Calu3 (cell line): ENCODE measurements at regions not wholly inside any gene's neighbourhood (a gene's known extent, or its start where the extent isn't known, plus 50 kb on each side); places are given as distances from the start of the nearest gene placed in this dataset.

Experiments used
- BruUV-seq: library from RNA; stranded (reverse); fragments of 400-500 nt; replicated peaks from 2 replicates; lab custom pipeline; 2021; lab: Mats Ljungman, UMichigan
- CTCF ChIA-PET: fragments of 300-600 bp; sonication (Branson Sonifier 250); formaldehyde crosslinking; loops from one replicate; lab custom pipeline; 2022; ENCODE audit warnings: antibody characterized with exemption; lab: Charles Lee
- DNase-seq: peaks from one replicate; pipeline ENCODE4 v3.0.0; 2022
- H3K27ac Mint-ChIP-seq: one replicate; pipeline ENCODE4 v1.8.0; 2022; ENCODE audit warnings: mixed read lengths; ENCODE audit not compliant: unreplicated experiment
- H3K27me3 Mint-ChIP-seq: one replicate; pipeline ENCODE4 v1.8.0; 2022; ENCODE audit warnings: mixed read lengths; ENCODE audit not compliant: unreplicated experiment
- H3K36me3 Mint-ChIP-seq: one replicate; pipeline ENCODE4 v1.8.0; 2022; ENCODE audit warnings: mild to moderate bottlenecking, moderate library complexity, mixed read lengths; ENCODE audit not compliant: insufficient read depth, unreplicated experiment
- H3K4me1 Mint-ChIP-seq: one replicate; pipeline ENCODE4 v1.8.0; 2022; ENCODE audit warnings: mild to moderate bottlenecking, low read depth, mixed read lengths; ENCODE audit not compliant: unreplicated experiment
- H3K4me3 Mint-ChIP-seq: one replicate; pipeline ENCODE4 v1.8.0; 2022; ENCODE audit warnings: mild to moderate bottlenecking, low read depth, moderate library complexity, mixed read lengths; ENCODE audit not compliant: unreplicated experiment
- H3K9me3 Mint-ChIP-seq: one replicate; pipeline ENCODE4 v1.8.0; 2022; ENCODE audit warnings: low read depth, mixed read lengths; ENCODE audit not compliant: unreplicated experiment
- intact Hi-C: fragments of 100-400 bp; cut with micrococcal nuclease; formaldehyde crosslinking; loops from one replicate; pipeline ENCODE4 v1.10.0; 2022; ENCODE audit not compliant: unreplicated experiment
- TF ChIP-seq, protein P1 (sequence below): fragments of 200-600 bp; IDR thresholded peaks from one replicate; pipeline ENCODE4 v1.8.0; 2022; ENCODE audit warnings: antibody characterized with exemption; ENCODE audit not compliant: unreplicated experiment

DNA sequence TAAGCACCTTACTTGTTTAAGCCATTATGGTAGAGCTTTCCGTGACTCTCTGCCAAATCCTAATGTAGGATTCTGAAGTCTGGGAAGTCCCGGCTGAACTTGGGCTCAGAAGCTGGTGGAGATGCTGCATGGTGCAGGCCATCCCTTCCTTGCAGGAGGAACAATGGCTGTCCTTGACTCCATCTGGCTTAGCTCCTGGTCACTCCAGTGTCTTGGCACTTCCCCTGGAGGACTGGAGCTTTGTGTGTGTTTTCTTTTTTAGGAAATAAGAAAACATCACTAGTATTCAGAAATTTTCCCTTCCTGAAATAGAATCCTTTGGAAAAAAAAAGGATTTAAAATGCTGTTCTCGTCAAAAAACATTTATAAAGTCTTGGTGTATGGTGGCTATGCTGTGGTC lies 209.3 kb upstream of the ROPN1 start:
- H3K4me3 Mint-ChIP-seq, result no peak overlapping the region
- DNase-seq, result no peak
- H3K4me1 Mint-ChIP-seq, result no peaks in the 10 kb centered on the region
- no peak overlapping the region for H3K27ac Mint-ChIP-seq
- no TSS peak for BruUV-seq
- intact Hi-C loops, result no loop called here
- no peaks in the 10 kb centered on the region for H3K36me3 Mint-ChIP-seq
- peaks cover 89% of the 10 kb centered on the region for H3K27me3 Mint-ChIP-seq
- CTCF ChIA-PET, result no interaction called here
- no peaks in the 10 kb centered on the region for H3K9me3 Mint-ChIP-seq
- TF ChIP-seq, protein P1, sequence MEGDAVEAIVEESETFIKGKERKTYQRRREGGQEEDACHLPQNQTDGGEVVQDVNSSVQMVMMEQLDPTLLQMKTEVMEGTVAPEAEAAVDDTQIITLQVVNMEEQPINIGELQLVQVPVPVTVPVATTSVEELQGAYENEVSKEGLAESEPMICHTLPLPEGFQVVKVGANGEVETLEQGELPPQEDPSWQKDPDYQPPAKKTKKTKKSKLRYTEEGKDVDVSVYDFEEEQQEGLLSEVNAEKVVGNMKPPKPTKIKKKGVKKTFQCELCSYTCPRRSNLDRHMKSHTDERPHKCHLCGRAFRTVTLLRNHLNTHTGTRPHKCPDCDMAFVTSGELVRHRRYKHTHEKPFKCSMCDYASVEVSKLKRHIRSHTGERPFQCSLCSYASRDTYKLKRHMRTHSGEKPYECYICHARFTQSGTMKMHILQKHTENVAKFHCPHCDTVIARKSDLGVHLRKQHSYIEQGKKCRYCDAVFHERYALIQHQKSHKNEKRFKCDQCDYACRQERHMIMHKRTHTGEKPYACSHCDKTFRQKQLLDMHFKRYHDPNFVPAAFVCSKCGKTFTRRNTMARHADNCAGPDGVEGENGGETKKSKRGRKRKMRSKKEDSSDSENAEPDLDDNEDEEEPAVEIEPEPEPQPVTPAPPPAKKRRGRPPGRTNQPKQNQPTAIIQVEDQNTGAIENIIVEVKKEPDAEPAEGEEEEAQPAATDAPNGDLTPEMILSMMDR, result no peak

DNA sequence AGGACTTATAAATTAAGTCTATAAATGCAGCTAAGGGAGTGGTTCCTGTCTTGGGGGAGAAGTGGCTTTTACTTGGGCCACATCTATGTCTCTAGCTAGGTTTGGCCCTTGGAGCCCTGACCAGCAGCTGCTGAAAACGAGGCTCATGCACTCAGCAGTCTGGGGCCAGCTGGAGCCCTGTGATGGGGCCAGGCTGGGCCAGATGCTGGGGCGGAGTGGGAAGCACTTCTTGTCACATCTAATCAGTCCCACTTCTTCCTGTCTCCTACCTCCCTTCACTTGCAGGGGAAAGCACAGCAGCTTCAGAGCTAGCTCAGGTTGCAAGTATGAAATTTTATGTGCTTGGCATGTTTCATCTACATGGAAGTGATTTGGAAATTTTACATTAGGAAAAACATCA lies 209.9 kb upstream of the ROPN1 start:
- no peak overlapping the region for H3K4me3 Mint-ChIP-seq
- intact Hi-C loops, result no loop called here
- H3K4me1 Mint-ChIP-seq, result no peaks in the 10 kb centered on the region
- H3K36me3 Mint-ChIP-seq, result no peaks in the 10 kb centered on the region
- no TSS peak for BruUV-seq
- DNase-seq, result no peak
- no peaks in the 10 kb centered on the region for H3K9me3 Mint-ChIP-seq
- TF ChIP-seq, protein P1, result no peak
- H3K27ac Mint-ChIP-seq, result no peak overlapping the region
- CTCF ChIA-PET, result no interaction called here
- peaks cover 92% of the 10 kb centered on the region for H3K27me3 Mint-ChIP-seq

DNA sequence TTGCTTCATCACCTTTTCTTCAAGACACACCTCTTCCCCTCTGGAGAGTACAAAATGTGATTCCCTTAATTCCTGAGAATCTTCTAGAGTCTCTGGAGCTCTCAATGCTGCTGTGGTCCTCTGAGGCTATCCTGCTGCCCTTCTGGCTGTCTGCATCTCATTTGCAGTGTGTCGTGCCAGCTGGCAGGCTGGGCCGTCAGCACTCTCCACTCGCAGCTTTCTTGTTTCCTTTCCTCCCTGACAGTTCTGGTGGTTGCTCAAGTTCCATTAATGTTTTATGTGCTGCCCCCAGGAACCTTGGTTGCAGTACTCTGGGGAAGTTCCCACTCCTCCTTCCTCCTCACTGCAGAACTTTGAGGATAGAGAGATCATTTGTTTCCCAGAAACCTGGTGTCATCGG lies 210.8 kb upstream of the ROPN1 start:
- Mint-ChIP-seq H3K36me3 (no peaks in the 10 kb centered on the region), H3K4me1 (no peaks in the 10 kb centered on the region), H3K27ac (no peak overlapping the region), H3K4me3 (no peak overlapping the region), H3K9me3 (no peaks in the 10 kb centered on the region), H3K27me3 (peaks cover 92% of the 10 kb centered on the region)
- BruUV-seq, result no TSS peak
- DNase-seq, result no peak
- TF ChIP-seq, protein P1, result no peak
- CTCF ChIA-PET, result interaction anchor here (0.6 kb wide), 1 partner anchor 517 kb away, joined by 5 read pairs; no protein-coding TSS in a partner anchor
- intact Hi-C loops, result no loop called here

DNA sequence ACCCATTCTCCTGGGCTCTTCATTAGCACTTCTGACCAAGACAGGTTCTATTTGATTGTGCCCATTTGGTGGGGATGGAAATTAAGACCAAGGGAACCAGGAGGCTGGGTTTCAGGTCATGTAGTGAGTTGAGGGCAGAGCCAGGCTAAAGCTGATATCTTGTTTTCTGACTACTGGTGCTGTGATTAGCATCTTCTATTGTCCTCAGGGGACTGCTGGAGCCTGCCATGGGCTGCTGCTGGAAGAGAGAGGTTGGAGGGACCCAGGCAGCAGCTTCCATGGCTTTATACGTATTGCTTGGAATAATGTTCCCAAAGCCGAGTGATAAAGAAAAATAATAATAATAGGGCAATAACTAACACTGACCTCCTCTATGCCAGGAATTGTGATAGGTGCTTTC lies 211.4 kb upstream of the ROPN1 start:
- no peak overlapping the region for H3K4me3 Mint-ChIP-seq
- H3K4me1 Mint-ChIP-seq, result no peaks in the 10 kb centered on the region
- intact Hi-C loops, result no loop called here
- no peak overlapping the region for H3K27ac Mint-ChIP-seq
- no peaks in the 10 kb centered on the region for H3K9me3 Mint-ChIP-seq
- CTCF ChIA-PET, result no interaction called here
- TF ChIP-seq, protein P1, result no peak
- BruUV-seq, result no TSS peak
- peaks cover 91% of the 10 kb centered on the region for H3K27me3 Mint-ChIP-seq
- H3K36me3 Mint-ChIP-seq, result no peaks in the 10 kb centered on the region
- no peak for DNase-seq
